OCI-LY1 (cell line): ENCODE measurements at regions not wholly inside any gene's neighbourhood (a gene's known extent, or its start where the extent isn't known, plus 50 kb on each side); places are given as distances from the start of the nearest gene placed in this dataset.

ENCODE experiments used
- H2AFZ ChIP-seq: fragments of 200-600 bp; sonication (generic), shearing (Covaris generic); 2 replicates; pipeline ENCODE4 v1.6.0; 2014; ENCODE audit warnings: antibody characterized with exemption, mild to moderate bottlenecking, low read length
- H3F3A ChIP-seq: fragments of 200-600 bp; sonication (generic), shearing (Covaris generic); 2 replicates; pipeline ENCODE4 v1.6.0; 2014; ENCODE audit warnings: mild to moderate bottlenecking, antibody characterized with exemption, low read length, moderate library complexity; ENCODE audit not compliant: insufficient read depth
- H3K27ac ChIP-seq: fragments of 200-600 bp; sonication (generic); 2 replicates; pipeline ENCODE4 v1.5.1; 2014; ENCODE audit warnings: low read length, mixed run types, mild to moderate bottlenecking, low read depth; ENCODE audit not compliant: poor library complexity, severe bottlenecking
- H3K27me3 ChIP-seq: fragments of 200-600 bp; sonication (generic); 2 replicates; pipeline ENCODE4 v1.6.0; 2014; ENCODE audit warnings: antibody characterized with exemption, mild to moderate bottlenecking, low read length, moderate library complexity; ENCODE audit not compliant: insufficient read depth
- H3K36me3 ChIP-seq: fragments of 200-600 bp; sonication (generic); 2 replicates; pipeline ENCODE4 v1.6.1; 2014; ENCODE audit warnings: mild to moderate bottlenecking, antibody characterized with exemption, low read length, moderate library complexity, mixed read lengths; ENCODE audit not compliant: insufficient read depth
- H3K4me1 ChIP-seq: fragments of 200-600 bp; sonication (generic); 2 replicates; pipeline ENCODE4 v1.5.1; 2014; ENCODE audit warnings: mild to moderate bottlenecking, low read length, moderate library complexity; ENCODE audit not compliant: insufficient read depth, severe bottlenecking
- H3K4me2 ChIP-seq: fragments of 200-600 bp; sonication (generic), shearing (Covaris generic); 2 replicates; pipeline ENCODE4 v1.6.1; 2014; ENCODE audit warnings: low read length
- H3K4me3 ChIP-seq: fragments of 200-600 bp; sonication (generic); 2 replicates; pipeline ENCODE4 v1.5.1; 2014; ENCODE audit warnings: low read length, low read depth, mild to moderate bottlenecking, mixed read lengths; ENCODE audit not compliant: poor library complexity, severe bottlenecking
- H3K79me2 ChIP-seq: fragments of 200-600 bp; shearing (Covaris generic); 2 replicates; pipeline ENCODE4 v1.6.1; 2016; ENCODE audit warnings: mixed run types, low read length, mixed read lengths; ENCODE audit not compliant: insufficient read depth
- H3K9ac ChIP-seq: fragments of 200-600 bp; sonication (generic), shearing (Covaris generic); 2 replicates; pipeline ENCODE4 v1.6.1; 2014; ENCODE audit warnings: mild to moderate bottlenecking, low read length, mixed read lengths
- H3K9me2 ChIP-seq: fragments of 200-600 bp; sonication (generic), shearing (Covaris generic); 2 replicates; pipeline ENCODE4 v1.6.1; 2014; ENCODE audit warnings: low read depth, mild to moderate bottlenecking, low read length, mixed read lengths
- H3K9me3 ChIP-seq: fragments of 200-600 bp; shearing (Covaris generic); 2 replicates; pipeline ENCODE4 v1.6.1; 2014; ENCODE audit warnings: low read length, mixed read lengths
- H4K20me1 ChIP-seq: fragments of 200-600 bp; sonication (generic), shearing (Covaris generic); 2 replicates; pipeline ENCODE4 v1.6.0; 2016; ENCODE audit warnings: mild to moderate bottlenecking, low read length; ENCODE audit not compliant: insufficient read depth
- EZH2 ChIP-seq: fragments of 200-600 bp; sonication (generic), shearing (Covaris generic); IDR thresholded peaks from 2 replicates; pipeline ENCODE4 v1.8.0; 2017; ENCODE audit warnings: borderline replicate concordance, mixed run types, mild to moderate bottlenecking, antibody characterized with exemption, low read length, moderate library complexity, mixed read lengths
- TF ChIP-seq, protein P1 (sequence below): fragments of 200-600 bp; sonication (generic), shearing (Covaris generic); IDR thresholded peaks from 2 replicates; pipeline ENCODE4 v1.5.1; 2017; ENCODE audit warnings: mild to moderate bottlenecking, antibody characterized with exemption, low read length, moderate library complexity, mixed read lengths

DNA sequence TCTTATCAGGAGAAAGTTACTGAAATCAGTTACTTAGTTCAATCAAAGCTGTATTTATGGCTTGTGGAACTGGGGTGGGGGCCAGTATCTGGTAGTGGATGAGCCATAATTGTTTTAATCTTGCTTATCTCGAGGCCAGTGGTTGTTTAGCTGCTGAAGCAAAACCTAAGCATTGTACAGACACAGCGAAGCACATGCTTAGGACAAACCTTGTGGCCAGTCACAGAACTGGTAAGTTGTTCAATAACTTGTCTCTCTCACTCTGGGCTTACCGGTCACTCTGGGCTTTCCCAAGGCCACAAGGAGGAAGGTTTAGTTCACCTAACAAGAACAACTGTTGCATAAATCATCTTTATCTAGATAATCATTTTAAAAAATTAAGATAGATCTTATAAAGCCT lies 296.6 kb upstream of the NETO1 start:
- H3K4me1 ChIP-seq: no peaks in the 10 kb centered on the region
- H3K9ac ChIP-seq: no peak overlapping the region
- TF ChIP-seq, protein P1, sequence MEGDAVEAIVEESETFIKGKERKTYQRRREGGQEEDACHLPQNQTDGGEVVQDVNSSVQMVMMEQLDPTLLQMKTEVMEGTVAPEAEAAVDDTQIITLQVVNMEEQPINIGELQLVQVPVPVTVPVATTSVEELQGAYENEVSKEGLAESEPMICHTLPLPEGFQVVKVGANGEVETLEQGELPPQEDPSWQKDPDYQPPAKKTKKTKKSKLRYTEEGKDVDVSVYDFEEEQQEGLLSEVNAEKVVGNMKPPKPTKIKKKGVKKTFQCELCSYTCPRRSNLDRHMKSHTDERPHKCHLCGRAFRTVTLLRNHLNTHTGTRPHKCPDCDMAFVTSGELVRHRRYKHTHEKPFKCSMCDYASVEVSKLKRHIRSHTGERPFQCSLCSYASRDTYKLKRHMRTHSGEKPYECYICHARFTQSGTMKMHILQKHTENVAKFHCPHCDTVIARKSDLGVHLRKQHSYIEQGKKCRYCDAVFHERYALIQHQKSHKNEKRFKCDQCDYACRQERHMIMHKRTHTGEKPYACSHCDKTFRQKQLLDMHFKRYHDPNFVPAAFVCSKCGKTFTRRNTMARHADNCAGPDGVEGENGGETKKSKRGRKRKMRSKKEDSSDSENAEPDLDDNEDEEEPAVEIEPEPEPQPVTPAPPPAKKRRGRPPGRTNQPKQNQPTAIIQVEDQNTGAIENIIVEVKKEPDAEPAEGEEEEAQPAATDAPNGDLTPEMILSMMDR: no peak
- TF ChIP-seq EZH2: no peak
- no peaks in the 10 kb centered on the region for H4K20me1 ChIP-seq
- H3F3A ChIP-seq: no peaks in the 10 kb centered on the region
- no peak overlapping the region for H3K27ac ChIP-seq
- H3K9me2 ChIP-seq: no peaks in the 10 kb centered on the region
- no peak overlapping the region for H3K4me2 ChIP-seq
- H3K27me3 ChIP-seq: no peaks in the 10 kb centered on the region
- no peak overlapping the region for H2AFZ ChIP-seq
- no peaks in the 10 kb centered on the region for H3K9me3 ChIP-seq
- H3K79me2 ChIP-seq: no peaks in the 10 kb centered on the region
- H3K36me3 ChIP-seq: no peaks in the 10 kb centered on the region
- H3K4me3 ChIP-seq: no peak overlapping the region

DNA sequence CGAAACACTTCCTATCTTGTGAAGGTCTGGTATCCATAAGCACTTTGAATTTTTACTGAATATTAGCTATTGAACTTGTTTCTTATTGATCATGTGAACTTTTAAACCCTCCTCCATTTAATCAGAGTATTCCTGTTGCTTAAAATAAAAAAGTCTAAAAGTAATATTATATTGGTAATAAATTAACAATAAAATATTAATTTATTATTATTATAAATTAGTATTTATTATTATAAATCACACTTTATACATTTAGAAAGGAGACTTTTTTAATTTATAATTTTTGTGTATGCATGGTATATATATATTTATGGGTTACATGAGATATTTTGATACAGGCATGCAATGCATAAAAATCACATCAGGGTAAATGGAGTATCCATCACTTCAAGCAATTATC lies 295.4 kb upstream of the NETO1 start:
- no peak overlapping the region for H3K4me2 ChIP-seq

DNA sequence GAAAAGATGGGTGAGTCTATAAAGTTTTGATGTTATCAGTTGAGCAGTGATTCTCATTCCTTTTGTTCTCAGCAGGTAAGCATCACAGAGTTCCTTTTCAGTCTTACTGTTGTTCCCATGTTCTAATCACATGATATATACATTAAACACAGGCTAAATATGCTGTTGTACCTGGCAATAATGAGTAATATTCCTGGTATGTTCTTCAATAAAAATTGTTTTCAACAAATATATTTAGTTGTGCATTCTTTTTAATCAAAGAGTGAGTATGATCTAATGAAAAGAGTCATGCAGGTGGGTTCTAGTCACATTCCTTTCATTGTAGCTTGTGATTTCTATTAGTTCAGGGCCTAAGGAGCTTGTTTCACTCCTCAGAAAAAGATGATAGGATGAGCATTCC lies 288.3 kb upstream of the NETO1 start:
- Histone ChIP-seq H3K4me1 (no peaks in the 10 kb centered on the region), H2AFZ (no peak overlapping the region), H3K9ac (no peak overlapping the region), H3K9me3 (no peaks in the 10 kb centered on the region), H3F3A (no peaks in the 10 kb centered on the region), H3K27me3 (no peaks in the 10 kb centered on the region), H3K27ac (no peak overlapping the region), H3K9me2 (no peaks in the 10 kb centered on the region), H3K36me3 (no peaks in the 10 kb centered on the region), H3K4me2 (no peak overlapping the region), H3K79me2 (no peaks in the 10 kb centered on the region), H3K4me3 (no peak overlapping the region), H4K20me1 (no peaks in the 10 kb centered on the region)
- no peak for TF ChIP-seq EZH2
- TF ChIP-seq, protein P1: no peak

More for the DNA sequence above, 295.4 kb upstream of the NETO1 start:
- H3K36me3 ChIP-seq: no peaks in the 10 kb centered on the region
- H3K27me3 ChIP-seq: no peaks in the 10 kb centered on the region
- H3K9ac ChIP-seq: no peak overlapping the region
- no peaks in the 10 kb centered on the region for H3K9me3 ChIP-seq
- no peak overlapping the region for H2AFZ ChIP-seq
- no peaks in the 10 kb centered on the region for H3F3A ChIP-seq
- no peak for TF ChIP-seq EZH2
- TF ChIP-seq, protein P1: no peak
- H3K4me1 ChIP-seq: no peaks in the 10 kb centered on the region
- H3K79me2 ChIP-seq: no peaks in the 10 kb centered on the region
- H3K27ac ChIP-seq: no peak overlapping the region
- no peaks in the 10 kb centered on the region for H3K9me2 ChIP-seq
- H3K4me3 ChIP-seq: no peak overlapping the region
- no peaks in the 10 kb centered on the region for H4K20me1 ChIP-seq
